Stimulated activated CD8-positive, alpha-beta memory T cell treated with anti-CD3 and anti-CD28 coated beads, Interleukin-12 subunit alpha, Interleukin-12 subunit beta, amount 100 ng/mL, for 1 hour (primary cell): ENCODE measurements at regions not wholly inside any gene's neighbourhood (a gene's known extent, or its start where the extent isn't known, plus 50 kb on each side); places are given as distances from the start of the nearest gene placed in this dataset.

Experiments used
- DNase-seq: peaks from one replicate; pipeline ENCODE4 v3.0.0-alpha.2; 2020; ENCODE audit warnings: low read depth

- DNase-seq: no peak
Measured at GRCh38 chr6:166693880-166694279, 66.8 kb upstream of the RPS6KA2 start.

DNA sequence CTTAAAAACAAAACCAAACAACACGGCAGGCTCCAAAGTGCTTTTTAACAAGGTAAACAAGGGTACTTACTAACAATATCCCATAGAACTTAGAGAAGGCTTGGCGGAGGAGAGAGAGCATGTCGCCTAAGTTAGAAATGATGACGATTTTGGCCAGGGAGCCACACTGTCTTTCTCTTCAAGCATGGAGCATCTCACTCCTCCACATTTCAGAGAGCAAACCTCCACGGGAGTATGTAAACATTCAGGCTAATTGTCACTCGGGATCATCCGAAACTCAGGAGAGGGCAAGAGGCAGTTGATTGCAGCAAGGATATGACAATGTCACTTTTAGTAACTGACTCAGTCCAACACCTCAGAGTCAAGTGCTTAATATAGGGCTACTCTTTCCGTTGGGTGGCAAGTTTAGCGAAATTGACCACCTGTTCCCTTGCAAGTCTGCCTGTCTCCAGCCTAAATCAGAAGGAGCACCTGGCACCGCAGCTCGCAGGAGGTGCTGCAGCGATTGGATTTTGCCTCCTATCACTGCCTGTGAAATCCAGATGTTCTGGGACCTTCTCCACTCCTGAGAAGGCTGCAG is 65.8 kb upstream of the RPS6KA2 start:
- DNase-seq: no peak

DNA sequence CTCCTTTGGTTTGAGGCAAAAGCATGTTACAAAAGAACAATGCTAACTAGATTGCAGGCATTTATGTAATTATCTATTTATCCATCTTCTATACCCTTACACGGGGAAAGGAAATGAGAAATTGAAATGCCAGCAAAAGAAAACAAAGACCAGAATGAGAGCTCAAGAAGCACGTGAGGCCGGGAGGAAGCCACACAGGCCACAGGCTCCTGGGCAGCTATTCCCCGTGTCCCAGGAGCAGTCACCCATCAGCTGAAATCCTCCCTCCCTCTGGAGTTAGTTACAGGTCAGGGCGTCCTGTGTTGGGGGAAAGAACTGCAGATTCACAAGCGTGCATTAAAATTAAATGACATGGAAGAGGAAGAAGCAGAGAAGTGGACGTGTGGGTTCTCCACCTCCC is 64.7 kb upstream of the RPS6KA2 start:
- no peak for DNase-seq

- no peak for DNase-seq
Measured at GRCh38 chr6:166691199-166691598, 64.1 kb upstream of the RPS6KA2 start.

DNA sequence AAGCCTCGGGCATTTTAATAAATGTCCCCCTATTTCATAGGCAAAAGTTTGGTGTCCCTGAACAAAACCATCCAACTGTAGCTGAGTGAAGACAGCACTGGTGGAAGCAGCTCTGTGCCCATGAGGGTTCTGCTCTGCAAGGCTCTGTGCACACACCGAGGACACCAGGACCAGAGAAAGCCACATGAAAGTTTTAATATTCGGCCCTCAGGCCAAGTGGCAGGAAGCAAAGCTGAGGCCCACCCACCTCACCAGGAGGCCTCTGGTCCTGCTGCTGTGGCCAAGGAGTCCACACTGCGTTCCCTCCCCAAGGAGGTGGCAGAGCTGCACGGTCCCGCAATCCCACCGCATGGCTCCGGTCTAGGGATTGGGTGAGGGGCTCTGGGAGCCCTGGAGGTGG is 62.6 kb upstream of the RPS6KA2 start:
- no peak for DNase-seq

GRCh38 chr6:166688901-166689300 is 61.9 kb upstream of the RPS6KA2 start:
- no peak for DNase-seq

DNA sequence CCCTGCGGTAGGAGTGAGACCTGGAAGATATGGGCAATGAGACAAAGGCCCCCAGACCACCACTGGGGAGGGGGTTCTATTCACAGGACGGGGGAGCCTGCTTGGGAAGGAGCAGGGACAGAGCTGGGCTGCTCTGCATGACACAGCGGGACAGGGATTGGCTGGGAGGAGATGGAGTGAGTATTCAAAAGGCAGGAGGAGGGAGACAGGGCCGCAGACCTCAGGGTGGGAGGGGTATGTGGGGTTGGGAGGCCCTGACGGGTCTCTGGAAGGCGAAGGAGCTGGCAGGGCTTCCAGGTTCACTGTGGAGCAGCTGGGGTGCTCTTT is 60.8 kb upstream of the RPS6KA2 start:
- DNase-seq: no peak

DNA sequence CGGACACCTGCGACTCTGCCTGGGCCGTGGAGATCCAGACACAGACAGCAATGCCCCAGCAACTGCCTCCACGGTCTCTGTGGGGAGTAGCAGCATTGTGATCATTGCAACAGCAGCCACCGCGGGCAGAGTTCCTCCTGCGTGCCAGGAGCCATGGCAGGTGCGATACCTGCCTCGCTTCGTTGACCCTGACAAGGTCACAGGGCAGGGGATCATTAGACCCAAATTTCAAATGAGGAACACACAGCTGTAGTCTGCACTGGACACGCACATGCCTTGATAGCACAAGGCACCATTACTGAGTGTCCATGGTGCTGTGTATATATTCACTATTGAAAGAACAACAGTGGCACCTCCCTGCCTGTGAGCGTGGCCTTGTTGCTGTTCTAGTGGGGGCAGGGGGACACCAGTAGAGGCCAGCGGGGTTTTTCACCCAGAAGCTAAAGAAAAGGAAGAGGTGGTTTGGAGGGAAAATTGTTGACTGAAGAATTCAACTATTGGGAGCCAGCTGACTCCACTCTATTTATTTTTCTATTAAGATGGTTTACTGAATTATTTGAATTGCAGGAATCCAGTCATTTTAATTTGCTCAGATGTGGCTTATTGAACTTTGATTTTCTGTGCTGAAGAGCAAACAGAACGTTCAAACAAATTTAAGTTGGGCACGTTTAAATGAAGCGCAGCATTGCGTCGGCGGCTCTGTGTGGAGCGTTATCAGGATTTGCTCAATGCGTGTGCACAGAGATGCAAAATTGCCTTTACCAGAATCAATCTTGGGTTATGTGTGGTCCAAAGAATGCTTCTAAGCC is 60.2 kb upstream of the RPS6KA2 start:
- DNase-seq: no peak

- DNase-seq: no peak
Measured at GRCh38 chr6:166686317-166686716, 59.3 kb upstream of the RPS6KA2 start.

- no peak for DNase-seq
Measured at GRCh38 chr6:166684866-166685265, 57.8 kb upstream of the RPS6KA2 start.

DNA sequence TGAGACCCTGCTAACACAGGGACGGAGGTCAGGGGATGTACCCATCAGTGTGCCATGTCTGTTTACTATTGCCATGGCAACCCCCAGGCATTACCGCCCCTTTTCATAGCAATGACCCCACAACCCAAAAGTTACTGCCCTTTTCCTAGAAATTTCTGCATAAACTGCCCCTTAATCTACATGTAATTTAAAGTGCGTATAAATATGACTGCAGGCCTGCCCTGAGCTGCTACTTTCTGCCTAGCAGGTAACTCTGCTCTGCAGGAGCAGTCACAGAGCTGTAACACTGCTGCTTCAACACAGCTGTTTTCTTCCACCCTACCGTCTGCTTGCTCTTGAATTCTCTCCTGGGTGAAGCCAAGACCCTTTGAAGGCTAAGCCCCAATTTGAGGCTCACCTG is 57.1 kb upstream of the RPS6KA2 start:
- DNase-seq: no peak

DNA sequence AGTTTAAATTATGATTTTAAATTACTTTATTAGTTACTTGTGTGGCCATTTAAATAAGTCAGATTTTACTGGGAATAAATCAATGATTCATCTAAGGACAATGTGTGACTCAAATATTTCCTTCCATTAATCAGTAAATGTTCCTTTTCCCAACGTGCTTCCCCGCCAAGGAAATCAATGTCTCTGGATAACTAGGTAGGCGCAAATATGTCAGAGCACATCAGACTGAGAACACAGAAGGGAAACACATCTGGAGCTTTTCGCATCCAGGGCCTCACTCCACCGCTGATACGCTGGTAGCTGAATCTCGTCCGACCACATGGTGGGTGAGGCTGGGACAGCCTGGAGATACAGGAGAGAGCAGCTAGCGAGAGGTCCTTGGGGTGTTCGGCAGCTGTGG is 56.4 kb upstream of the RPS6KA2 start:
- no peak for DNase-seq

GRCh38 chr6:166679566-166679965 is 52.5 kb upstream of the RPS6KA2 start:
- no peak for DNase-seq

- DNase-seq: no peak
Measured at GRCh38 chr6:166678426-166678825, 51.4 kb upstream of the RPS6KA2 start.

- no peak for DNase-seq
Measured at GRCh38 chr6:166677941-166678340, 50.9 kb upstream of the RPS6KA2 start.
